HepG2 (cell line): ENCODE measurements at regions not wholly inside any gene's neighbourhood (a gene's known extent, or its start where the extent isn't known, plus 50 kb on each side); places are given as distances from the start of the nearest gene placed in this dataset.

Experiments used
- ARHGAP35 ChIP-seq: sonication (generic); formaldehyde crosslinking; IDR thresholded peaks from 2 replicates; pipeline ENCODE4 v1.9.0; 2022; ENCODE audit warnings: mild to moderate bottlenecking, inconsistent platforms, moderate library complexity, missing genetic modification reagents, borderline replicate concordance
- ATF2 ChIP-seq: sonication (generic); formaldehyde crosslinking; IDR thresholded peaks from 2 replicates; pipeline ENCODE4 v1.4.0; 2020; ENCODE audit warnings: missing genetic modification reagents
- CENPX ChIP-seq: sonication (generic); formaldehyde crosslinking; IDR thresholded peaks from 2 replicates; pipeline ENCODE4 v1.9.0; 2021; ENCODE audit warnings: mild to moderate bottlenecking, missing genetic modification reagents, moderate library complexity
- EP300 ChIP-seq, 3 experiments: sonication (generic) in 1 of 3; formaldehyde crosslinking in 1 of 3; IDR thresholded peaks; 2 replicates each; pipeline versions ENCODE4 v1.5.1 to v1.6.1; 2011 to 2020; ENCODE audit warnings: low read depth in 2 of 3, low read length in 2 of 3, borderline replicate concordance in 1 of 3, improper control_type of control experiment in 1 of 3, mild to moderate bottlenecking in 1 of 3, missing genetic modification reagents in 1 of 3, moderate library complexity in 1 of 3
- HMG20A ChIP-seq: IDR thresholded peaks from 2 replicates; pipeline ENCODE4 v1.6.1; 2016; ENCODE audit warnings: borderline replicate concordance
- MEIS2 ChIP-seq: sonication (generic); formaldehyde crosslinking; IDR thresholded peaks from 2 replicates; pipeline ENCODE4 v1.9.0; 2021; ENCODE audit warnings: mild to moderate bottlenecking, missing genetic modification reagents
- PHF5A ChIP-seq: IDR thresholded peaks from one replicate; pipeline ENCODE4 v1.6.1; 2018; ENCODE audit warnings: low read depth, missing genetic modification reagents; ENCODE audit not compliant: unreplicated experiment
- SMARCC2 ChIP-seq: fragments of 450-650 bp; IDR thresholded peaks from 2 replicates; pipeline ENCODE4 v1.6.1; 2017; ENCODE audit warnings: antibody characterized with exemption, mild to moderate bottlenecking
- SOX5 ChIP-seq: IDR thresholded peaks from 2 replicates; pipeline ENCODE4 v1.6.1; 2016; ENCODE audit warnings: borderline replicate concordance
- SOX6 ChIP-seq, 2 experiments: fragments of 450-650 bp in 1 of 2; sonication (generic) in 1 of 2; formaldehyde crosslinking in 1 of 2; IDR thresholded peaks; 2 replicates each; pipeline versions ENCODE4 v1.4.0 to v1.6.1; 2017 to 2020; ENCODE audit warnings: antibody characterized with exemption in 1 of 2, mild to moderate bottlenecking in 1 of 2, missing genetic modification reagents in 1 of 2
- TRIM24 ChIP-seq: sonication (generic); formaldehyde crosslinking; IDR thresholded peaks from 2 replicates; pipeline ENCODE4 v1.8.0; 2022; ENCODE audit warnings: mild to moderate bottlenecking, missing genetic modification reagents
- ZFY ChIP-seq: sonication (generic); formaldehyde crosslinking; IDR thresholded peaks from 2 replicates; pipeline ENCODE4 v1.4.0; 2020; ENCODE audit warnings: missing genetic modification reagents
- ZNF20 ChIP-seq: sonication (generic); formaldehyde crosslinking; IDR thresholded peaks from 2 replicates; pipeline ENCODE4 v1.4.0; 2020; ENCODE audit warnings: mild to moderate bottlenecking, moderate library complexity, missing genetic modification reagents
- ZNF264 ChIP-seq: sonication (generic); formaldehyde crosslinking; IDR thresholded peaks from 2 replicates; pipeline ENCODE4 v1.4.0; 2020; ENCODE audit warnings: missing genetic modification reagents
- ZNF629 ChIP-seq: sonication (generic); formaldehyde crosslinking; conservative IDR thresholded peaks from 2 replicates; pipeline ENCODE4 v1.5.0; 2020; ENCODE audit warnings: missing genetic modification reagents
- ZNF674 ChIP-seq: sonication (generic); formaldehyde crosslinking; IDR thresholded peaks from 2 replicates; pipeline ENCODE4 v1.5.0; 2020; ENCODE audit warnings: low read depth, mild to moderate bottlenecking, missing genetic modification reagents
- ZNF775 ChIP-seq: sonication (generic); formaldehyde crosslinking; IDR thresholded peaks from 2 replicates; pipeline ENCODE4 v1.4.0; 2020; ENCODE audit warnings: missing genetic modification reagents, mild to moderate bottlenecking, moderate library complexity, borderline replicate concordance
- ZNF83 ChIP-seq: sonication (generic); formaldehyde crosslinking; IDR thresholded peaks from 2 replicates; pipeline ENCODE4 v1.4.0; 2020; ENCODE audit warnings: missing genetic modification reagents, mild to moderate bottlenecking, borderline replicate concordance
- TF ChIP-seq, protein P1 (sequence below), 2 experiments: sonication (generic) in 1 of 2; formaldehyde crosslinking in 1 of 2; IDR thresholded peaks; 2 replicates each; pipeline versions ENCODE4 v1.4.0 to v1.6.1; 2018 to 2020; ENCODE audit warnings: missing genetic modification reagents in 2 of 2, borderline replicate concordance in 1 of 2, low read depth in 1 of 2, mild to moderate bottlenecking in 1 of 2, missing biosample characterization in 1 of 2
- TF ChIP-seq, protein P2 (sequence below), 2 experiments: fragments of 450-650 bp in 1 of 2; sonication (generic) in 1 of 2; formaldehyde crosslinking; IDR thresholded peaks; 2 replicates each; pipeline versions ENCODE4 v1.5.0 to v1.8.0; 2020 to 2022; ENCODE audit warnings: mild to moderate bottlenecking in 1 of 2, missing genetic modification reagents in 1 of 2
- TF ChIP-seq, protein P3 (sequence below): sonication (generic); formaldehyde crosslinking; IDR thresholded peaks from 2 replicates; pipeline ENCODE4 v1.4.0; 2020; ENCODE audit warnings: missing genetic modification reagents
- TF ChIP-seq, protein P4 (sequence below): sonication (generic); formaldehyde crosslinking; IDR thresholded peaks from 2 replicates; pipeline ENCODE4 v1.5.0; 2020; ENCODE audit warnings: missing genetic modification reagents

GRCh38 chr3:187968883-187969580 is 184.9 kb upstream of the LPP start (continued):
- TF ChIP-seq, protein P1, sequence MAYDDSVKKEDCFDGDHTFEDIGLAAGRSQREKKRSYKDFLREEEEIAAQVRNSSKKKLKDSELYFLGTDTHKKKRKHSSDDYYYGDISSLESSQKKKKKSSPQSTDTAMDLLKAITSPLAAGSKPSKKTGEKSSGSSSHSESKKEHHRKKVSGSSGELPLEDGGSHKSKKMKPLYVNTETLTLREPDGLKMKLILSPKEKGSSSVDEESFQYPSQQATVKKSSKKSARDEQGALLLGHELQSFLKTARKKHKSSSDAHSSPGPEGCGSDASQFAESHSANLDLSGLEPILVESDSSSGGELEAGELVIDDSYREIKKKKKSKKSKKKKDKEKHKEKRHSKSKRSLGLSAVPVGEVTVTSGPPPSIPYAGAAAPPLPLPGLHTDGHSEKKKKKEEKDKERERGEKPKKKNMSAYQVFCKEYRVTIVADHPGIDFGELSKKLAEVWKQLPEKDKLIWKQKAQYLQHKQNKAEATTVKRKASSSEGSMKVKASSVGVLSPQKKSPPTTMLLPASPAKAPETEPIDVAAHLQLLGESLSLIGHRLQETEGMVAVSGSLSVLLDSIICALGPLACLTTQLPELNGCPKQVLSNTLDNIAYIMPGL (CRISPR knock-in tag; IDR thresholded peaks at IDR 0.05; ENCODE audit: borderline replicate concordance in 1 of 2, low read depth in 1 of 2) = no peak
- TF ChIP-seq ZNF264 (CRISPR knock-in tag) (peak; percentile 34; the same call in 1 of the 2 replicates), SMARCC2 (peak; percentile 80; the same call in 1 of the 2 replicates), CENPX (CRISPR knock-in tag) (no peak), ATF2 (CRISPR knock-in tag) (peak; percentile 71; the same call in 1 of the 2 replicates), TRIM24 (CRISPR knock-in tag) (peak; percentile 89; the same call in 1 of the 2 replicates), ZNF674 (no peak), EP300 (IDR thresholded peaks at IDR 0.05; ENCODE audit: low read depth in 2 of 2, low read length in 2 of 2) (peak; percentile 83 to 91; a peak in 3 of 4 replicates), EP300 (CRISPR knock-in tag; IDR thresholded peaks at IDR 0.05; ENCODE audit: borderline replicate concordance) (peak; percentile 17; the same call in 1 of the 2 replicates), ZNF775 (CRISPR knock-in tag) (0 out of 2 replicates have a peak, but pooled peaks have one; percentile 35), HMG20A (peak; percentile 97), MEIS2 (CRISPR knock-in tag) (no peak), ZNF20 (CRISPR knock-in tag) (no peak), ZNF83 (no peak), ZNF629 (CRISPR knock-in tag) (0 out of 2 replicates have a peak, but pooled peaks have one; percentile 18), ZFY (CRISPR knock-in tag) (no peak), SOX5 (CRISPR knock-in tag) (peak; percentile 77; the same call in 1 of the 2 replicates), SOX6 (IDR thresholded peaks at IDR 0.05) (no peak), SOX6 (CRISPR knock-in tag; IDR thresholded peaks at IDR 0.05) (peak; percentile 92), ARHGAP35 (CRISPR knock-in tag) (no peak), PHF5A (CRISPR knock-in tag) (peak; percentile 65)
- TF ChIP-seq, protein P2, sequence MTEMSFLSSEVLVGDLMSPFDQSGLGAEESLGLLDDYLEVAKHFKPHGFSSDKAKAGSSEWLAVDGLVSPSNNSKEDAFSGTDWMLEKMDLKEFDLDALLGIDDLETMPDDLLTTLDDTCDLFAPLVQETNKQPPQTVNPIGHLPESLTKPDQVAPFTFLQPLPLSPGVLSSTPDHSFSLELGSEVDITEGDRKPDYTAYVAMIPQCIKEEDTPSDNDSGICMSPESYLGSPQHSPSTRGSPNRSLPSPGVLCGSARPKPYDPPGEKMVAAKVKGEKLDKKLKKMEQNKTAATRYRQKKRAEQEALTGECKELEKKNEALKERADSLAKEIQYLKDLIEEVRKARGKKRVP (CRISPR knock-in tag; IDR thresholded peaks at IDR 0.05) = peak in 1 of 2 experiments; percentile 71; a peak in 1 of 4 replicates
- TF ChIP-seq, protein P3, sequence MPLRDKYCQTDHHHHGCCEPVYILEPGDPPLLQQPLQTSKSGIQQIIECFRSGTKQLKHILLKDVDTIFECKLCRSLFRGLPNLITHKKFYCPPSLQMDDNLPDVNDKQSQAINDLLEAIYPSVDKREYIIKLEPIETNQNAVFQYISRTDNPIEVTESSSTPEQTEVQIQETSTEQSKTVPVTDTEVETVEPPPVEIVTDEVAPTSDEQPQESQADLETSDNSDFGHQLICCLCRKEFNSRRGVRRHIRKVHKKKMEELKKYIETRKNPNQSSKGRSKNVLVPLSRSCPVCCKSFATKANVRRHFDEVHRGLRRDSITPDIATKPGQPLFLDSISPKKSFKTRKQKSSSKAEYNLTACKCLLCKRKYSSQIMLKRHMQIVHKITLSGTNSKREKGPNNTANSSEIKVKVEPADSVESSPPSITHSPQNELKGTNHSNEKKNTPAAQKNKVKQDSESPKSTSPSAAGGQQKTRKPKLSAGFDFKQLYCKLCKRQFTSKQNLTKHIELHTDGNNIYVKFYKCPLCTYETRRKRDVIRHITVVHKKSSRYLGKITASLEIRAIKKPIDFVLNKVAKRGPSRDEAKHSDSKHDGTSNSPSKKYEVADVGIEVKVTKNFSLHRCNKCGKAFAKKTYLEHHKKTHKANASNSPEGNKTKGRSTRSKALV (CRISPR knock-in tag) = no peak
- TF ChIP-seq, protein P4, sequence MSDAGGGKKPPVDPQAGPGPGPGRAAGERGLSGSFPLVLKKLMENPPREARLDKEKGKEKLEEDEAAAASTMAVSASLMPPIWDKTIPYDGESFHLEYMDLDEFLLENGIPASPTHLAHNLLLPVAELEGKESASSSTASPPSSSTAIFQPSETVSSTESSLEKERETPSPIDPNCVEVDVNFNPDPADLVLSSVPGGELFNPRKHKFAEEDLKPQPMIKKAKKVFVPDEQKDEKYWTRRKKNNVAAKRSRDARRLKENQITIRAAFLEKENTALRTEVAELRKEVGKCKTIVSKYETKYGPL (CRISPR knock-in tag) = peak; percentile 97
